GM12878 (cell line): ENCODE measurements at regions not wholly inside any gene's neighbourhood (a gene's known extent, or its start where the extent isn't known, plus 50 kb on each side); places are given as distances from the start of the nearest gene placed in this dataset.

Source experiments
- ATAC-seq: fragments of 200-7000 bp; cut with Tn5 transposase; 3 replicates; pipeline ENCODE4 v1.9.1; 2020; ENCODE audit warnings: mild to moderate bottlenecking, moderate library complexity
- BruUV-seq: library from RNA; stranded (reverse); fragments of 400-500 nt; replicated peaks from 2 replicates; lab custom pipeline; 2021; lab: Mats Ljungman, UMichigan
- CTCF ChIA-PET: fragments of 300-600 bp; sonication (Branson Sonifier 250); formaldehyde crosslinking; extraction: SDS; loops from one replicate; lab custom pipeline; 2021; ENCODE audit warnings: inconsistent platforms; lab: Yijun Ruan, JAX
- POLR2A ChIA-PET: fragments of 350-600 bp; formaldehyde crosslinking; extraction: SDS; loops from one replicate; lab custom pipeline; 2021; ENCODE audit warnings: inconsistent platforms; lab: Charles Lee
- RAD21 ChIA-PET: fragments of 300-600 bp; sonication (Branson Sonifier 250); formaldehyde crosslinking; loops from one replicate; lab custom pipeline; 2023; ENCODE audit warnings: antibody characterized with exemption; ENCODE audit not compliant: unreplicated experiment; lab: Charles Lee
- SMC1A ChIA-PET: fragments of 300-600 bp; sonication (Branson Sonifier 250); formaldehyde crosslinking; loops from one replicate; lab custom pipeline; 2023; ENCODE audit not compliant: unreplicated experiment, uncharacterized antibody; lab: Charles Lee
- DNase-seq: peaks from one replicate; pipeline ENCODE4 v3.0.0-alpha.2; 2011; ENCODE audit warnings: low read depth, low spot score
- FAIRE-seq: peaks from 3 replicates; lab custom pipeline; 2011; peaks lifted over from hg19 to GRCh38; lab: Jason Lieb, UNC
- H2AFZ ChIP-seq: 2 replicates; pipeline ENCODE4 v1.6.0; 2011; ENCODE audit warnings: low read depth, low read length, control low read depth; ENCODE audit not compliant: control insufficient read depth
- H3K27ac ChIP-seq: 2 replicates; pipeline ENCODE4 v1.5.1; 2011; ENCODE audit warnings: control low read depth; ENCODE audit not compliant: control insufficient read depth, insufficient read depth
- H3K27me3 ChIP-seq, 2 experiments: replicated peaks in 1 of 2; 2 replicates each; pipeline versions ENCODE4 v1.6.0 to v1.6.1; 2011; ENCODE audit warnings: low read length in 1 of 2; ENCODE audit not compliant: control insufficient read depth in 2 of 2, insufficient read depth in 2 of 2
- H3K36me3 ChIP-seq, 2 experiments: 2 replicates each; pipeline ENCODE4 v1.5.1; 2011; ENCODE audit warnings: low read length in 1 of 2; ENCODE audit not compliant: control insufficient read depth in 2 of 2, insufficient read depth in 2 of 2
- H3K4me1 ChIP-seq: 2 replicates; pipeline ENCODE4 v1.6.1; 2011; ENCODE audit warnings: mild to moderate bottlenecking, low read length, moderate library complexity, mixed read lengths; ENCODE audit not compliant: control insufficient read depth, insufficient read depth
- H3K4me2 ChIP-seq: 2 replicates; pipeline ENCODE4 v1.6.0; 2011; ENCODE audit warnings: control low read depth; ENCODE audit not compliant: control insufficient read depth, insufficient read depth
- H3K4me3 ChIP-seq: fragments of 200-600 bp; sonication (generic); 2 replicates; pipeline ENCODE4 v1.5.1; 2016
- H3K79me2 ChIP-seq: 2 replicates; pipeline ENCODE4 v1.6.0; 2011; ENCODE audit warnings: low read length; ENCODE audit not compliant: control insufficient read depth, insufficient read depth
- H3K9ac ChIP-seq: 2 replicates; pipeline ENCODE4 v1.8.0; 2011; ENCODE audit warnings: low read length, control low read depth, mixed read lengths; ENCODE audit not compliant: control insufficient read depth, insufficient read depth
- H3K9me3 ChIP-seq: replicated peaks from 3 replicates; pipeline ENCODE4 v1.5.1; 2011; ENCODE audit warnings: mild to moderate bottlenecking, low read length; ENCODE audit not compliant: control insufficient read depth, insufficient read depth
- H4K20me1 ChIP-seq: 2 replicates; pipeline ENCODE4 v1.6.0; 2011; ENCODE audit not compliant: control insufficient read depth, insufficient read depth
- BRCA1 ChIP-seq: IDR thresholded peaks from 2 replicates; pipeline ENCODE4 v1.6.1; 2011; ENCODE audit warnings: low read depth, low read length, improper control_type of control experiment
- CHD4 ChIP-seq: fragments of 200-600 bp; sonication (generic); IDR thresholded peaks from 2 replicates; pipeline ENCODE4 v1.6.1; 2016; ENCODE audit warnings: mild to moderate bottlenecking
- EED ChIP-seq: sonication (generic); IDR thresholded peaks from 2 replicates; pipeline ENCODE4 v1.6.1; 2016; ENCODE audit warnings: antibody characterized with exemption, low read depth
- HCFC1 ChIP-seq: fragments of 150-350 bp; IDR thresholded peaks from 2 replicates; pipeline ENCODE4 v1.6.1; 2014; ENCODE audit warnings: low read length
- MTA3 ChIP-seq: IDR thresholded peaks from 2 replicates; pipeline ENCODE4 v1.6.1; 2012; ENCODE audit warnings: low read length, inconsistent platforms, borderline replicate concordance
- NR2C2 ChIP-seq: IDR thresholded peaks from 2 replicates; pipeline ENCODE4 v1.6.1; 2011; ENCODE audit warnings: borderline replicate concordance, low read depth; ENCODE audit not compliant: control insufficient read depth, insufficient read length
- PKNOX1 ChIP-seq: fragments of 450-650 bp; IDR thresholded peaks from 2 replicates; pipeline ENCODE4 v1.6.1; 2016; ENCODE audit warnings: mild to moderate bottlenecking
- RAD51 ChIP-seq: fragments of 450-650 bp; IDR thresholded peaks from 2 replicates; pipeline ENCODE4 v1.6.1; 2016; ENCODE audit warnings: moderate library complexity, mild to moderate bottlenecking, inconsistent platforms
- RBBP5 ChIP-seq: fragments of 200-600 bp; sonication (generic); conservative IDR thresholded peaks from 2 replicates; pipeline ENCODE4 v1.6.1; 2016
- REST ChIP-seq: IDR thresholded peaks from 2 replicates; pipeline ENCODE4 v1.6.1; 2012; ENCODE audit warnings: mild to moderate bottlenecking, low read depth, low read length
- SREBF1 ChIP-seq: IDR thresholded peaks from 2 replicates; pipeline ENCODE4 v1.6.1; 2012; ENCODE audit warnings: mild to moderate bottlenecking, low read length
- USF1 ChIP-seq: IDR thresholded peaks from 2 replicates; pipeline ENCODE4 v1.6.1; 2011; ENCODE audit warnings: borderline replicate concordance, low read depth, mild to moderate bottlenecking, moderate library complexity, mixed read lengths, low read length; ENCODE audit not compliant: insufficient read depth; ENCODE audit errors: extremely low read length
- ZNF24 ChIP-seq: fragments of 450-650 bp; IDR thresholded peaks from 2 replicates; pipeline ENCODE4 v1.6.1; 2017; ENCODE audit warnings: antibody characterized with exemption, mild to moderate bottlenecking
- ZSCAN29 ChIP-seq: fragments of 450-650 bp; IDR thresholded peaks from 2 replicates; pipeline ENCODE4 v1.6.1; 2017; ENCODE audit warnings: mild to moderate bottlenecking, moderate library complexity
- WGBS: methylation state at CpG from one replicate; pipeline ENCODE4 v1.1.6; 2016; ENCODE audit warnings: low lambda C conversion rate; ENCODE audit not compliant: insufficient replicate concordance, insufficient coverage; ENCODE audit errors: missing lambda C conversion rate; 5-methylcytosine and 5-hydroxymethylcytosine counted together
- in situ Hi-C: fragments of 300-500 bp; cut with MboI; formaldehyde crosslinking; loops from 9 replicates; pipeline ENCODE4 v1.14.3; 2018; ENCODE audit warnings: mixed read lengths
- intact Hi-C: fragments of 100-400 bp; cut with micrococcal nuclease; formaldehyde crosslinking; loops from one replicate; pipeline ENCODE4 v1.14.2; 2022; ENCODE audit not compliant: unreplicated experiment

- RAD21 ChIA-PET, result no interaction called here
- Histone ChIP-seq H3K4me3 (no peak overlapping the region), H4K20me1 (no peaks in the 10 kb centered on the region), H3K9ac (no peak overlapping the region), H3K79me2 (no peaks in the 10 kb centered on the region), H3K27ac (no peak overlapping the region), H3K27me3 (no peaks in the 10 kb centered on the region), H3K9me3 (no peaks in the 10 kb centered on the region), H2AFZ (no peak overlapping the region), H3K4me1 (no peaks in the 10 kb centered on the region), H3K36me3 (no peaks in the 10 kb centered on the region), H3K4me2 (no peak overlapping the region)
- ATAC-seq (no peak), DNase-seq (no peak), FAIRE-seq (no peak)
- CTCF ChIA-PET, result no interaction called here
- TF ChIP-seq RBBP5 (no peak), NR2C2 (no peak), USF1 (no peak), MTA3 (no peak)
- POLR2A ChIA-PET, result no interaction called here
- intact Hi-C loops, result no loop called here
- SMC1A ChIA-PET, result no interaction called here
- in situ Hi-C loops, result no loop called here
- WGBS, result 0% methylated on average over 3 of the region's 3 CpGs
- BruUV-seq, result no TSS peak
Observed at GRCh38 chr13:34506796-34507195, 435.3 kb upstream of the NBEA start.

- WGBS, result 23% methylated on average over 4 of the region's 4 CpGs
- H3K36me3 ChIP-seq, result no peaks in the 10 kb centered on the region
- DNase-seq, result no peak
- H3K27me3 ChIP-seq, result no peaks in the 10 kb centered on the region
- intact Hi-C loops (no loop called here), in situ Hi-C loops (no loop called here)
- no peak overlapping the region for H3K9ac ChIP-seq
- H3K79me2 ChIP-seq, result no peaks in the 10 kb centered on the region
- ChIA-PET SMC1A (no interaction called here), RAD21 (no interaction called here), POLR2A (no interaction called here), CTCF (no interaction called here)
- no peak overlapping the region for H3K4me3 ChIP-seq
- H3K27ac ChIP-seq, result no peak overlapping the region
- no peak for ATAC-seq
- FAIRE-seq, result no peak
- no TSS peak for BruUV-seq
- H3K4me2 ChIP-seq, result no peak overlapping the region
- no peaks in the 10 kb centered on the region for H3K9me3 ChIP-seq
- no peaks in the 10 kb centered on the region for H3K4me1 ChIP-seq
- no peak overlapping the region for H2AFZ ChIP-seq
- TF ChIP-seq SREBF1 (no peak), ZSCAN29 (no peak), HCFC1 (no peak), CHD4 (no peak), BRCA1 (no peak), EED (no peak), RAD51 (no peak), ZNF24 (no peak), PKNOX1 (no peak), REST (no peak)
- H4K20me1 ChIP-seq, result no peaks in the 10 kb centered on the region
Observed at GRCh38 chr13:34507630-34508029, 434.4 kb upstream of the NBEA start.
